ENCODE measurements at regions not wholly inside any gene's neighbourhood (a gene's known extent, or its start where the extent isn't known, plus 50 kb on each side); places are given as distances from the start of the nearest gene placed in this dataset.

DNA sequence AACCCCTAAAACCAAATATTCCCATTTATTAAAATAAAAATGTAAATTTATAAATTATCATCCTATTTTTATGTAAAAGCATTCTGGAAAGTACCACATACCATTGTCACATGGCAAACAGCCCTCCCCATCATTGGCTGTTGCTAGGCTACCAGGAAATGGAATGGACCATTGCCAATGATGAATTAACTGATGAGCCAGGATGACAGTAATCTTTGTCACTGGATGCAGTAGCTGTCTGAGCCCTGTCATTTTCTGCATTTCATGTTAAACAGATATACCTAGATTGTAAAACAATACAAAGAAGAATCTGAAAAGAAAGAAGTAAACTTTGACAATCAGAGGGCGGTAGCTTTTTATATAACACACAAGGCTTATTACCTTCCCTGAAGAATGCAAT lies 641.4 kb downstream of the BCL11A start:
- no peak for DNase-seq
- H3K36me3 Mint-ChIP-seq: no peaks in the 10 kb centered on the region
- Histone ChIP-seq H3K36me3 (ENCODE audit: control insufficient read depth in 2 of 3, insufficient read depth in 3 of 3, low read length in 3 of 3) (no peaks in the 10 kb centered on the region), H3K27ac (ENCODE audit: low read depth, low read length) (no peak overlapping the region), H3K9me3 (ENCODE audit: control insufficient read depth in 2 of 3, low read length in 3 of 3) (no peaks in the 10 kb centered on the region), H3K27me3 (ENCODE audit: control insufficient read depth in 2 of 2, insufficient read depth in 2 of 2, low read length in 2 of 2) (no peaks in the 10 kb centered on the region), H3K4me1 (ENCODE audit: control insufficient read depth in 2 of 2, insufficient read depth in 2 of 2, low read length in 2 of 2) (no peaks in the 10 kb centered on the region), H3K4me3 (ENCODE audit: low read length) (no peak overlapping the region)
- intact Hi-C loops (cut with micrococcal nuclease): no loop called here
- no peaks in the 10 kb centered on the region for H3K27me3 Mint-ChIP-seq
- CTCF ChIA-PET: no interaction called here
- no peak overlapping the region for H3K4me3 Mint-ChIP-seq
- H3K27ac Mint-ChIP-seq: no peak overlapping the region
- no peak for ATAC-seq
- POLR2A ChIA-PET: no interaction called here
- peaks cover 5 to 25% (median 22%) of the 10 kb centered on the region in 7 donors for H3K4me1 Mint-ChIP-seq
- no peaks in the 10 kb centered on the region for H3K9me3 Mint-ChIP-seq

DNA sequence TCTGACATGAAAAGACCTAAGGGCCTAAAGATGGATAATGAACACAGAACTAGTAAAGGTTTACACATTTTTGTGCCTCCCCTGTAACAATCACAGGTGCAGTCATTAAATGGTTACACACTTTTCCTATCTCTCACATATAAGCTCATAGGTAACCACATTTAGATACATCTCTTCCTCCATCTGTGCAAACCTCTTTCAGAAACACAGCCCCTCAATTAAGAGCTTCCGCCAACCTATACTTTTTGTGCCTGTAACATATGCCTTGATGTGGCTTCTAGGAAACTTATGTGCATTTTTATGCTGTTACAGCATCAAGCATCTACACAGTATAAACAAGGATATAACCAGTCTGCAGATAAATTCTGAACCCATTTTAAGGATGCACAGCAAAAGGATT lies 643.3 kb downstream of the BCL11A start:
- H3K4me3 Mint-ChIP-seq: peak overlapping the region in 2 of 10 donors; percentile 0 to 10
- no peaks in the 10 kb centered on the region for H3K9me3 ChIP-seq (ENCODE audit: control insufficient read depth in 2 of 3, low read length in 3 of 3)
- H3K27ac Mint-ChIP-seq: peak overlapping the region in 3 of 9 donors; percentile 2 to 23 (median 19)
- H3K27me3 Mint-ChIP-seq: no peaks in the 10 kb centered on the region
- H3K27ac ChIP-seq (ENCODE audit: low read depth, low read length): no peak overlapping the region
- CTCF ChIA-PET: interaction anchor here (0.9 kb wide), 1 partner anchor 23 kb away, joined by 3 read pairs; no protein-coding TSS in a partner anchor
- H3K36me3 Mint-ChIP-seq: no peaks in the 10 kb centered on the region
- no peak overlapping the region for H3K4me3 ChIP-seq (ENCODE audit: low read length)
- no peaks in the 10 kb centered on the region for H3K9me3 Mint-ChIP-seq
- no peaks in the 10 kb centered on the region for H3K4me1 ChIP-seq (ENCODE audit: control insufficient read depth in 2 of 2, insufficient read depth in 2 of 2, low read length in 2 of 2)
- no peaks in the 10 kb centered on the region for H3K27me3 ChIP-seq (ENCODE audit: control insufficient read depth in 2 of 2, insufficient read depth in 2 of 2, low read length in 2 of 2)
- no peaks in the 10 kb centered on the region for H3K36me3 ChIP-seq (ENCODE audit: control insufficient read depth in 2 of 3, insufficient read depth in 3 of 3, low read length in 3 of 3)
- peaks cover 5 to 25% (median 22%) of the 10 kb centered on the region in 7 donors for H3K4me1 Mint-ChIP-seq
- POLR2A ChIA-PET: interaction anchor here (1.9 kb wide), 1 partner anchor 22 kb away, joined by 11 read pairs; no protein-coding TSS in a partner anchor
- ATAC-seq (no peak), DNase-seq (no peak)
- intact Hi-C loops (cut with micrococcal nuclease): no loop called here

DNA sequence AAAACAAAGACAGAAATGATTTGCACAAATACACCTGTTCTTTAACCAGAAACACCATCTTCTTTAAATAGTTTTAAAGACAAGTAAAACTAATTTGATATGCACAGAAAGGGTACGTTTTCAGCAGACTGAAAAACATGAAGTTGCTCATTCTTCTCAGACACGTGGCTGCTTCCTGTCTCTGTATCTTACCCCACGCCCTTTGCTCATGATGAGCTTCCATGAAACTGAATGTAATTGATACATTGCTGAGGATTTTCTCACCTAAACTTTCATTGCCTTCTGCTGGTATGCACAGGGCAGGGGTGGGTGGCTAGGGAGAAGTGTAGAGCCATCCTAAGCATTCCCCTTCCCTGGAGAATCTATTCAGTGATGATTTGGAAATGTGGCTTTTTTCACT lies 644.3 kb downstream of the BCL11A start:
- H3K36me3 ChIP-seq (ENCODE audit: control insufficient read depth in 2 of 3, insufficient read depth in 3 of 3, low read length in 3 of 3): no peaks in the 10 kb centered on the region
- DNase-seq (no peak), ATAC-seq (no peak)
- H3K9me3 ChIP-seq (ENCODE audit: control insufficient read depth in 2 of 3, low read length in 3 of 3): no peaks in the 10 kb centered on the region
- ChIA-PET CTCF (no interaction called here), POLR2A (interaction anchor here (1.9 kb wide), 1 partner anchor 21 kb away, joined by 11 read pairs; no protein-coding TSS in a partner anchor)
- H3K4me1 ChIP-seq (ENCODE audit: control insufficient read depth in 2 of 2, insufficient read depth in 2 of 2, low read length in 2 of 2): no peaks in the 10 kb centered on the region
- no peaks in the 10 kb centered on the region for H3K27me3 ChIP-seq (ENCODE audit: control insufficient read depth in 2 of 2, insufficient read depth in 2 of 2, low read length in 2 of 2)
- Mint-ChIP-seq H3K4me1 (peaks cover 5 to 25% (median 22%) of the 10 kb centered on the region in 7 donors), H3K9me3 (no peaks in the 10 kb centered on the region), H3K27ac (peak overlapping the region in 2 of 9 donors; percentile 11 to 13), H3K4me3 (peak overlapping the region in 3 of 10 donors; percentile 16 to 27 (median 21)), H3K27me3 (peaks cover 0 to 5% (median 0%) of the 10 kb centered on the region in 5 donors), H3K36me3 (no peaks in the 10 kb centered on the region)
- intact Hi-C loops (cut with micrococcal nuclease): loop anchor here in 1 of 2 donors (1.0 kb wide), 2 partner anchors 10 to 21 kb away; no protein-coding TSS in a partner anchor
- H3K27ac ChIP-seq (ENCODE audit: low read depth, low read length): no peak overlapping the region
- no peak overlapping the region for H3K4me3 ChIP-seq (ENCODE audit: low read length)

DNA sequence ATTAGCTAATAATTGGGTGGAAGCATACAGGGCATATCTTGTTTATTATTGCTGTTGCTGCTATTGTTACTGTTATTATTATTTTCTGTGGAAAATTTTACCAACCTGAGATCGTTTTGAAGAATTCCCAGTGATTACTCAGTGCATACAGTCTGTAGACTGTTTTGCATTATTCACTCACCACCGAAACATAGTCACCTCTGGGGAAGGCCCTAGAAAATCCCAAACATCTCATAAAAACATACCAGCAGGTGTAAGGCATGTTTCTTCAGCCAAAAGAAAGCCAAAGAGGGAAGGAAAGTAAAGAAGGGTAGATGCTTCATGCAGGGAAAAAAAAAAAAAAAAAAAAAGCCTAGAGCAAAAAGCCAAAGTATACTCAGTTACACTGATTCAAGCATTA lies 647.7 kb downstream of the BCL11A start:
- DNase-seq: no peak
- no peaks in the 10 kb centered on the region for H3K36me3 ChIP-seq (ENCODE audit: control insufficient read depth in 2 of 3, insufficient read depth in 3 of 3, low read length in 3 of 3)
- CTCF ChIA-PET: no interaction called here
- H3K4me3 Mint-ChIP-seq: no peak overlapping the region
- H3K27me3 ChIP-seq (ENCODE audit: control insufficient read depth in 2 of 2, insufficient read depth in 2 of 2, low read length in 2 of 2): no peaks in the 10 kb centered on the region
- no peak overlapping the region for H3K27ac Mint-ChIP-seq
- intact Hi-C loops (cut with micrococcal nuclease): no loop called here
- no peaks in the 10 kb centered on the region for H3K9me3 Mint-ChIP-seq
- H3K36me3 Mint-ChIP-seq: no peaks in the 10 kb centered on the region
- H3K4me1 Mint-ChIP-seq: peaks cover 5 to 25% (median 22%) of the 10 kb centered on the region in 7 donors
- no peak overlapping the region for H3K4me3 ChIP-seq (ENCODE audit: low read length)
- POLR2A ChIA-PET: interaction anchor here (0.9 kb wide), 1 partner anchor 33 kb away, joined by 8 read pairs; no protein-coding TSS in a partner anchor
- peaks cover 0 to 5% (median 0%) of the 10 kb centered on the region in 5 donors for H3K27me3 Mint-ChIP-seq
- ATAC-seq: no peak
- H3K4me1 ChIP-seq (ENCODE audit: control insufficient read depth in 2 of 2, insufficient read depth in 2 of 2, low read length in 2 of 2): no peaks in the 10 kb centered on the region
- H3K27ac ChIP-seq (ENCODE audit: low read depth, low read length): no peak overlapping the region
- no peaks in the 10 kb centered on the region for H3K9me3 ChIP-seq (ENCODE audit: control insufficient read depth in 2 of 3, low read length in 3 of 3)

DNA sequence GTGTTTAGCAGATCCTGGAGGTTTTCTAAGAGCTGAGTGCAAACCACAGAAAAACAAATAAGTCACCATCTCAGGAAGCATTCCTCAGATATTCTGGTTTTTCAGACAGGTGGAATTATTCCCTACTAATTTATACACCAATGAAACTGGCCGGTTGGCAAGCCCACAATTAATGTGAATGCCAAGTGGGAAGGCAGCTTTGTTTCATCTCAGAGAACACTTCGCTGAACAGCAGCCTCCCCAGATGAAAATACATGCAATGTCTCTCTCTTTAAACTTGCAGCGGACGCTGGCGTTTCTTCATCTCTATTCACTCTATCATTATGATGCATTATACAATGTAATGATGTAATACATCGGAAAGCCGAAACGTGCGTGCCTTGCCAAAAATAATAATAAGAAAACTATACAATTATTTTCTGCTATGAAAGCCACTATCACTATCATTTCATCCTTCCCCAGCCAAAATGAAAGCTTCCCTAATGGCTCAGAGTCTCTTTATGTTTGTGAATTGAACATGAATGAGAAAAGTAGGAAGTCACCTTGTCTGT lies 649.4 kb downstream of the BCL11A start:
- Mint-ChIP-seq H3K9me3 (no peaks in the 10 kb centered on the region), H3K4me3 (no peak overlapping the region), H3K4me1 (peaks cover 0 to 10% (median 6%) of the 10 kb centered on the region in 7 donors), H3K27me3 (peaks cover 0 to 5% (median 0%) of the 10 kb centered on the region in 5 donors), H3K36me3 (no peaks in the 10 kb centered on the region), H3K27ac (no peak overlapping the region)
- ChIA-PET CTCF (no interaction called here), POLR2A (no interaction called here)
- intact Hi-C loops (cut with micrococcal nuclease): no loop called here
- Histone ChIP-seq H3K4me3 (ENCODE audit: low read length) (no peak overlapping the region), H3K27me3 (ENCODE audit: control insufficient read depth in 2 of 2, insufficient read depth in 2 of 2, low read length in 2 of 2) (no peaks in the 10 kb centered on the region), H3K36me3 (ENCODE audit: control insufficient read depth in 2 of 3, insufficient read depth in 3 of 3, low read length in 3 of 3) (no peaks in the 10 kb centered on the region), H3K27ac (ENCODE audit: low read depth, low read length) (no peak overlapping the region), H3K4me1 (ENCODE audit: control insufficient read depth in 2 of 2, insufficient read depth in 2 of 2, low read length in 2 of 2) (no peaks in the 10 kb centered on the region), H3K9me3 (ENCODE audit: control insufficient read depth in 2 of 3, low read length in 3 of 3) (no peaks in the 10 kb centered on the region)
- ATAC-seq (no peak), DNase-seq (no peak)

DNA sequence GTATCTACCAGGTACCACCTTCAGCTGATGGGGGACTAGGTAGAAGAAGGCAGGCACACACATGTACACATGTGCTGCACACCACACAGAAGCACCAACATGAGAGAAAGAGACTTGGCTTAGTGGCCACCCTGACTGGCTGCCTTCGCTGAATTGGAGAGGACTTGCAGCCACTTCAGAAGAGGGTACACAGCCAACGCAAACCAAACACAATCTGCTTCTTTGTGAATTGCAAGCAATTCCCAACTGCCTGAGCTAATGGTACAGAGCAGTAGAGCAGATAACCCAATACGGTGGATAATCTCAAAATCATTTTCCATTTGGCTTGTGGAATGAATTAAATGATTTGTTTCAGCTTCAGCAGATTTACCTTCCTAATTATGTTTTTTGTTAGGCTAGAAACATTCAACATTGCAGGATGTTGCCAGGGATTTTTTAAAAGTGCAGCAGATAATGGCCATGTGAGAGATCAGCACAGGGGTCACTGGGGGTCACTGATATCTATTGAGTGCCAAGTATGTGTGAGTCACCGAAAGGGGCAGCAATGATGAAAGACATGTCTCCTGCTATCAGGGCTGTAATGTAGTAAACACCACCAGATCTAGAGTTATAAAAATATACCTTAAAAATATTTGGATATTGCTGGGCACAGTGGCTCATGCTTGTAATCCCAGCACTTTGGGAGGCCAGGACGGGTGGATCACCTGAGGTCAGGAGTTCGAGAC lies 652.6 kb downstream of the BCL11A start:
- intact Hi-C loops (cut with micrococcal nuclease): no loop called here
- Mint-ChIP-seq H3K9me3 (peaks cover 0 to 3% (median 0%) of the 10 kb centered on the region in 11 donors), H3K27me3 (peaks cover 0 to 5% (median 0%) of the 10 kb centered on the region in 5 donors), H3K36me3 (no peaks in the 10 kb centered on the region), H3K27ac (no peak overlapping the region), H3K4me1 (peaks cover 0 to 12% (median 5%) of the 10 kb centered on the region in 7 donors), H3K4me3 (no peak overlapping the region)
- ATAC-seq (no peak), DNase-seq (no peak)
- H3K4me3 ChIP-seq (ENCODE audit: low read length): no peak overlapping the region
- H3K36me3 ChIP-seq (ENCODE audit: control insufficient read depth in 2 of 3, insufficient read depth in 3 of 3, low read length in 3 of 3): no peaks in the 10 kb centered on the region
- H3K27ac ChIP-seq (ENCODE audit: low read depth, low read length): no peak overlapping the region
- POLR2A ChIA-PET: no interaction called here
- CTCF ChIA-PET: no interaction called here
- no peaks in the 10 kb centered on the region for H3K4me1 ChIP-seq (ENCODE audit: control insufficient read depth in 2 of 2, insufficient read depth in 2 of 2, low read length in 2 of 2)
- no peaks in the 10 kb centered on the region for H3K9me3 ChIP-seq (ENCODE audit: control insufficient read depth in 2 of 3, low read length in 3 of 3)
- H3K27me3 ChIP-seq (ENCODE audit: control insufficient read depth in 2 of 2, insufficient read depth in 2 of 2, low read length in 2 of 2): no peaks in the 10 kb centered on the region

Data from naive thymus-derived CD4-positive, alpha-beta T cell (primary cell).